ENCODE measurements at regions not wholly inside any gene's neighbourhood (a gene's known extent, or its start where the extent isn't known, plus 50 kb on each side); places are given as distances from the start of the nearest gene placed in this dataset.

GRCh38 chr6:21987501-21987957 is 309.3 kb downstream of the PRL start:
- Histone ChIP-seq H3K4me3 (replicated peaks; ENCODE audit: low read depth, low read length) (no peak overlapping the region; the same call in 1 of the 2 replicates), H3K36me3 (ENCODE audit: control insufficient read depth, insufficient read depth, low read length) (no peaks in the 10 kb centered on the region), H3K27me3 (replicated peaks; ENCODE audit: control insufficient read depth, insufficient read depth, low read length) (no peaks in the 10 kb centered on the region)
- TF ChIP-seq CTCF (IDR thresholded peaks at IDR 0.05; ENCODE audit: insufficient read depth, low read length, poor library complexity, severe bottlenecking): no peak
- peak; percentile 22 for DNase-seq (ENCODE audit: extremely low read depth, insufficient read length)

- TF ChIP-seq CTCF (IDR thresholded peaks at IDR 0.05; ENCODE audit: insufficient read depth, low read length, poor library complexity, severe bottlenecking): no peak
- H3K4me3 ChIP-seq (replicated peaks; ENCODE audit: low read depth, low read length): no peak overlapping the region
- DNase-seq (ENCODE audit: extremely low read depth, insufficient read length): no peak
- H3K36me3 ChIP-seq (ENCODE audit: control insufficient read depth, insufficient read depth, low read length): no peaks in the 10 kb centered on the region
- no peaks in the 10 kb centered on the region for H3K27me3 ChIP-seq (replicated peaks; ENCODE audit: control insufficient read depth, insufficient read depth, low read length)
These were observed 306.3 kb downstream of the PRL start for GRCh38 chr6:21990577-21990976.

GRCh38 chr6:21992178-21992967 is 304.5 kb downstream of the PRL start:
- no peak overlapping the region for H3K4me3 ChIP-seq (replicated peaks; ENCODE audit: low read depth, low read length)
- no peak for DNase-seq (ENCODE audit: extremely low read depth, insufficient read length)
- no peaks in the 10 kb centered on the region for H3K27me3 ChIP-seq (replicated peaks; ENCODE audit: control insufficient read depth, insufficient read depth, low read length)
- no peak for TF ChIP-seq CTCF (IDR thresholded peaks at IDR 0.05; ENCODE audit: insufficient read depth, low read length, poor library complexity, severe bottlenecking)
- H3K36me3 ChIP-seq (ENCODE audit: control insufficient read depth, insufficient read depth, low read length): no peaks in the 10 kb centered on the region

- no peak for DNase-seq (ENCODE audit: extremely low read depth, insufficient read length)
- Histone ChIP-seq H3K27me3 (replicated peaks; ENCODE audit: control insufficient read depth, insufficient read depth, low read length) (no peaks in the 10 kb centered on the region), H3K4me3 (replicated peaks; ENCODE audit: low read depth, low read length) (no peak overlapping the region), H3K36me3 (ENCODE audit: control insufficient read depth, insufficient read depth, low read length) (no peaks in the 10 kb centered on the region)
- TF ChIP-seq CTCF (IDR thresholded peaks at IDR 0.05; ENCODE audit: insufficient read depth, low read length, poor library complexity, severe bottlenecking): no peak
These were observed 303.0 kb downstream of the PRL start for GRCh38 chr6:21993841-21994240.

- no peak overlapping the region for H3K4me3 ChIP-seq (replicated peaks; ENCODE audit: low read depth, low read length)
- no peaks in the 10 kb centered on the region for H3K36me3 ChIP-seq (ENCODE audit: control insufficient read depth, insufficient read depth, low read length)
- DNase-seq (ENCODE audit: extremely low read depth, insufficient read length): no peak
- no peak for TF ChIP-seq CTCF (IDR thresholded peaks at IDR 0.05; ENCODE audit: insufficient read depth, low read length, poor library complexity, severe bottlenecking)
- H3K27me3 ChIP-seq (replicated peaks; ENCODE audit: control insufficient read depth, insufficient read depth, low read length): no peaks in the 10 kb centered on the region
These were observed 302.0 kb downstream of the PRL start for GRCh38 chr6:21994821-21995220.

Data from GM06990 (cell line).